GM19463 (cell line): ENCODE measurements at regions not wholly inside any gene's neighbourhood (a gene's known extent, or its start where the extent isn't known, plus 50 kb on each side); places are given as distances from the start of the nearest gene placed in this dataset.
"Not testable (repeated sequence)": the region's sequence is repeated elsewhere in the genome, so short reads cannot be mapped to it uniquely, and the experiment has no call there.

Experiments used
- ATAC-seq: cut with Tn5 transposase; IDR thresholded peaks from one replicate; pipeline ENCODE4 v1.9.1; 2021; ENCODE audit warnings: mild to moderate bottlenecking, moderate library complexity; ENCODE audit not compliant: unreplicated experiment

DNA sequence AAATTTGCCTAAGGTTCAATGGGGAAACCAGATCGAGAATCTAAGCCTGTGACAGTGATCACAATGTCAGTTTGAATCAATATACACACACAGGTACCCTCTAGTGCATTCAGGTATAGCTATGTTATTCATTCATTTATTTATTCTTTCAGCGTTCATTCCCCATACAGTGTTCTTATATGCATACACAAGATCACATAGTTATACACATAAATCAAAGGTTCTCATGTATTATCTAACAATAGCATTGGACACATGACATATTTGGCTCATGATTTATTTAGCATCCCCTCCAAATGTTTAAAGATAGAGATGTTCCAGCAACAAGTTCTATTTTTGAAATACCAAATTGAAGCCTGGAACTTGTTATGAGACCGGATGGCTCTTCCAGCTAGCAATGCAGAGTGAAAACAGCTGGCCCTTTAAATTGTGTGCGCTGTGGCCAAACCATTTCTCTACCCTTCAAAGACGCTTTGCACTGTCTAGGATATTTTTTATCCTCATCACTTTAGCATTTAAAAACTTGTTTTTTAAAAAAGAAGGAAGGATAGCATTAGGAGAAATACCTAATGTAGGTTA is 131.0 kb downstream of the ATXN3L start:
- ATAC-seq, result no peak

DNA sequence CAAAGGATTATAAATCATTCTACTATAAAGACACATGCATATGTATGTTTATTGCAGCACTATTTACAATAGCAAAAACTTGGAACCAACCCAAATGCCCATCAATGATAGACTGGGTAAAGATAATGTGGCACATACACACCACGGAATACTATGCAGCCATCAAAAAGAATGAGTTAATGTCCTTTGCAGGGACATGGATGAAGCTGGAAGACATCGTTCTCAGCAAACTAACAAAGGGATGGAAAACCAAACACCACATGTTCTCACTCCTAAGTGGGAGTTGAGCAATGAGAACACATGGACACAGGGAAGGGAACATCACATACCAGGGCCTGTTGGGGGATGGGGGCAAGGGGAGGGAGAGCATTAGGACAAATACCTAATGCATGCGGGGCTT is 133.2 kb downstream of the ATXN3L start:
- ATAC-seq, result not testable (repeated sequence)

DNA sequence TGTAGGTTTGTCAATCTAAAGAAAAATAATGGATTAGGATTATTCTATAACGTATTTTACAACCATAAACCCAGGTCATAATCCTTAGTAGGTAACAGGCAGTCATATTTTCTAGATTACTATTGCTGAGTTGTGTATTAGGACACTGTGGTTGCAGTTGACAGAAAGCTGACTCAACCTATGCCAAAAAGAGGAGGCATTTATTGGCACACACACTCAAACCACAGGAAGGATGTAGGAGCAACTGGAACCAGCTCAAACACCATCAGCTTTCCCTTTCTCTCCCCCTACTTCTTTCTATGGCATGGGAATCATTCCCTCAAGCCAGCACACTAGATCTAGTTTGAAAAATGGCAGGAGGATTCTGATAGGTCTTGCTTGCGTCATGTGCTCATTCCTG is 136.4 kb upstream of the FAM9C start:
- no peak for ATAC-seq

DNA sequence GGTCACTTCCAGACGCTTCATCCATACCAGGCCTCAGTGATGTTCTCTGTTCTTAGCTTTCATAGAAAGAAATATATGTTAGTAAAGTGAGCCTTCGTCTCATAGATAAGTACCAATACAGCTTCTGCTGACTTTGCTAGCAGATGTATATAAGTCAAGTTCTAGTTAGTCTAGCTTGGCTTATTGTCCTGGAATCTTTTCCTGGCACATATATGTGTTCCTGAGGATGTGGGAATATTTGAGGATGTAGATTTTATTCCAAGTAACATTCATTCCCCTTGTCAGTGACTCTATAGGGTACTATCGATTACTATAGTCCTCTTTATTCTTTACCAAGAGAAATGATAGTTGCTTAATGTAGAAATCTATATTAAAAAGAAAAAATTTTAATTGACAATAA is 135.2 kb upstream of the FAM9C start:
- no peak for ATAC-seq

DNA sequence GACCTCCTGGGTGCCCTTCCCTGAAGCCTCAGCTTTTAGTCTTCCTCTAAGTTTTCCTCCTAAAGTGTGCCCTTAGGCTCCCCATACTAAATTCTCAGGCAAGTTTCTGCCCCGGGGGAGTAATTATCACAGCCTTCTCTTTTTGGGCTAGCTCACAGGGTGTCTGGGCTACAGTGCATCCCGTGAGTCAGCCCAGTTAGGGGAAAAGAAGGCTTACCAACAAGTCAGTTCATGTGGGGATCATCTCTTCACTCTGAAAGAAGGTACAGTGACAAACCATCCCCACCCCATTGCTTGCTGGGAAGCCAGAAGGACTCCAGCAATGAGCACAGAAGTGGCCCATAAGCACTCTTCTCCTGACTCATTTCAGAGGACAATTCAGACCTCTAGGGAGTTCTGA is 134.7 kb upstream of the FAM9C start:
- no peak for ATAC-seq

DNA sequence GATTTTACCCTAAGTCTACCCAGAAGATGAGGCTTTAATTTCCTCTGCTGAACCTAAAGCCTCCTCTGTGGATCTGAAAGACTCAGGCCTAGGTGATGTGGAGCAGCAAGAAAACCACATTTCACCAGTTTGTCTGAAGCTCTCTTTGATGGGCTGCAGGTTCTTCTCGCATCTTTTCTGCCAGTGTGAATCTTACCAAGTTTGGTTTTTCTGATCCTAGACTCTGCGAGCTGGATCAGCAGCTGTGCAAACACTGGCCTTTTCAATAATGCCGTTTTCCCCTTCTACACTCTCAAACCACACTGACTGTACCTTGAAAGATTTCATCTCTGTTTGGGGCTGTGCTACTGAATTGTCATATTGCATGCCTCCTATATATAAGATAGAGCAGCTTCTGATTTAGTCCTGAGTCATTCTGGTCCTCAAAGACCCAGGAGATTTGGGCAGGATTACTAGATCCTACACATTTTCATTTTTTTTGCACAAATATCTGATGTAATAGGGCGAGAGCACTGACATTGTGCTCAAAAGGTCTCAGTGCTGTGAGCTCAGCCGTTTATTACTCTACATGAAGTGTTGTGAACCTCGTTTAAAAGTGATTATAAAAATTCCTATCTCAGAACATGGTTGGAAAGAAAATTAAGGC is 133.6 kb upstream of the FAM9C start:
- no peak for ATAC-seq

DNA sequence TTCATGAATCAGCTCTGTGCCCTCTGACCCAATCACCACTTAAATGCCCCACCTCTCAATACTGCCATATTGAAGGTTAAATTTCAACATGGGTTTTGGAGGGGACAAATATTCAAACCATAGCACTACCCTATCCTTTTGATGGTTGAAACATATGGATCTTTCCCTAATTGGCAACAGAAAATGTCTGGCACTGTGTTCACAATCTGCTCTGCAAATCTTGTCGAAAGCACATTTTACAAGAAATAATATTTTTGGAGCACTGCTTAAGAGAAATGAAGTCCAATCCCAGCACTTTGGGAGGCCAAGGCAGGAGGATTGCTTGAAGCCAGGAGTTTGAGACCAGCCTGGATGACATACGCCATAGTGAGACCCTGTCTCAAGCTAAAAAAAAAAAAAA is 130.6 kb upstream of the FAM9C start:
- ATAC-seq, result no peak

DNA sequence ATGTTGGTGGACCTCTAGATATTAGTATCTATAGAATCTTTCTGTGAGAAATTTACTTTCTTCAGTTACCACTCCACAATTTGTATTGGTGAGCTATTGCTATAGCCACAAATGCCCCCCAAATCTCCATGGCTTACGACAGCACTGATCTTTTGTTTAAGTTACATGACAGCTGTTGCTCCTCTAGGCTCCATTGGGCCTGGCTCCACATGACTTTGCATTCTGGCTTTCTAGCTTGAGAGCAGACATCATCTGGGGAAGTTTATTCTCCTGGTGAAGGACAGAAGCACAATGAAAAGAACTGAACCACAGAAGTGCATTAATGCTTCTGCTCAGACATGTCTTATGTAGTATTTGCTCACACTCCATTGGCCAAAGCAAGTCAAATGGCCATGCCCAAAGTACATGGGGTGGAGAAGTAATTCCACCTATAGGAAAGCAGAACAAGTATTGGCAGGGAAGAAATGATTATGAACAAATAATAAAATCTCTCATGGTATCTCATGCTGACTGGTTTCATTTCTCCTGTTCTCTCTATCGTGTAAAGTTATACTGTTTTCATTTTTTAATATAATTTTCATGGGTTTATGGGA is 126.6 kb upstream of the FAM9C start:
- no peak for ATAC-seq

DNA sequence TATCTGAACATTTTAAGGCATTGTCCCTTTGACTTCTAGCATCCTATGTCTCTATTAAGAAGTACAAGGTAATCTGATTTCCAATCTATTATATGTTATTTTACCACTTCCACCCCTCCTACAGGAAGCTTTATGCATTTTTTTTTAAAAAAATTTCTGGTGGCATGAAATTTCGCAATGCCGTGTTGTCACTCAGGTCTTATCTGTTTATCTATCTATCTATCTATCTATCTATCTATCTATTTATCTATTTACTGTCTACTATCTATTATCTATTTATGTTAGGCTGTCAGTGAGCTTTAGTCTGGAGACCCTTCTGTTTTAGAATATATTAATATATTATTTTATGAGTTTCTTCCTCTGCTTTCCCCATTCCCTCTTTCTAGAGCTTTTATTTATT is 125.3 kb upstream of the FAM9C start:
- no peak for ATAC-seq

DNA sequence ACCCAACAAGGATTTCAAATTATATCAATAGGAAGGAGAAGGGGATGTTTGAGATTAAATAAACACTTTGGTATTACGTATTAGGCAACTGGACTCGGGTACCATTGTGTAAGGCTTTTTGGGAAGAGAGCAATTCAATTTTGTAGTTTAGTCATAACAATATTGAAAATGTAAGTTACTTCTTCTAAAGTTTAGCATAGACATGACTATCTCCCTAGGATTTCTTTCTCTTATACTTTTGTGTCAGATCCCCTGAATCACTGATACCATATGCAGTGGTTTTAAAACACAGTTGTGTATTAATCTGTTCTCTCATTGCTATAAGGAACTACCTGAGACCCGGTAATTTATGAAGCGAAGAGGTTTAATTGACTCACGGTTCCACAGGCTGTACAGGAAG is 123.8 kb upstream of the FAM9C start:
- ATAC-seq, result no peak

DNA sequence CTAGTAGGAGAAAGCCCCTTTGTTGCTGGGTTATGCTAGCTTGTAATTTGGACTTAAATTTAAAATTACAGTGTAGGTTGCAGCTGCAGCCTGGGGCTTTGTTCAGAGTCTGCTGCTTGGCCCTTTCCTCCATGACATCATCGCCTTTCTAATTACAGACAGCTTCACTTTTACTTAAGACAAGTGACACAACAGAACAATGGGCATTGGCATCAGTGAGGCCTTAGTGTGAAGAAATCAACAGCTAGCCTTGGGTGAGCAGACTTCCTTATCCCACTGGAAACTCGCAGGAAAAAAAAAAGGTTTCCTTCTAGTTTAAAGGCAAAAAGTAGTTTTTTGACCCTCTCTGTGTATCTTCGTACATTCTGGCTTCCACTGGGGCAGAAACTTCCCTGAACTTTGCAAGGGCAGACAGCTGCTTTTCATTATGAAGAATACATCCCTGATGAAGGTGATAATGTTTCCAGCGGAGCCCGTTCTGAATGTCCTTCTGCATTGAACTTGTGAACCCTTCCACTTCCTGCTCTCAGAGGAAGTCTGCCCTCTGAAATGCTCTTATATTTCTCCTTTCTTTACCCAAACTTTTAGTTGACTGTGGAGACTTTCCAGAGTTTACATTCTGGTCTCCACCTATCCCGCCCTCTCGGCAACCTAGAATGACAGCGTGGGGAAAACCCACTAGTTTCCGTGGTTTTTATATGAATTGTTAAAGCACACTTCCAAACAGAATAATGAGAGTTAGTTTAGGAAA is 123.2 kb upstream of the FAM9C start:
- no peak for ATAC-seq

DNA sequence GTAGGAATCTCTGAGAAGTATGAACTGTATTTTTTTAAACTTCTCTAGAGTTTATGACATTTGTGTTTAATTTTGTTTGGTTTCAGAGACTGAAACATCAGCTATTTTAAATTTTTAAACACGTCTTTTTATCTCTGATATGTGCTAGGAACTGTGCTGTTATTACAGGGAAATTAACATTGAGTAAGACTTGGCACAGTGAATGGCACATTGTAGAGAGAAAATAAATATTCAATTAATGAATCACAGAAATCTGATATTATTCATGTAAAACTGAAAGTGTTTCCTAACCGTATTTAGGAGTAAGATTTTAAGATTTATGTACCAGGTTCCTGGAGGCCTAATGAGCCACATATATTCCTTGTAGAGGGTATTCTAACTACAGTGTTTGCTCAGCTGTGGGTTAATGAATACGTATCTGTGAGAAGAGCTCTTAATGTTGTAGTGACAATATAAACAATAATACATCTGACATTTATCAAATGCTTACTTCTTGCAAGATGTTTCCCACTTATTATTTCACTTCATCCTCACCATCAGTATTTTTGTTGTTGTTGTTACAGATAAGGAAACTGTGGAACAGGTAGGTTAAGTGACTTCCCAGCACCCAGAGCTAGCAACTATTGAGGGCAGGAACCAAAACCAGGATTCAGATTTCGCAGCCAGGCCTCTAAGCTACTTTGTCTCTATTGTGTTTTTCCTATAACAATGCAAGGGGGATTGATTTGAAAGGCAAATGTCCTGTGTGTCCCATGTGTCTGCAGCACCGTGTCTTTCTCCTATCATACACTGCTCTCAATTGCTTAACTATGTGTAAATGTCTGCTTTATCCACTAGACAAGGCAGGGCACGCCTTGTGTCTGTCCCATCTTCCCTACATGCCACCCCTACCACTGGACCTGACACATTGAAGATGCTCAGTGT is 121.1 kb upstream of the FAM9C start:
- no peak for ATAC-seq

DNA sequence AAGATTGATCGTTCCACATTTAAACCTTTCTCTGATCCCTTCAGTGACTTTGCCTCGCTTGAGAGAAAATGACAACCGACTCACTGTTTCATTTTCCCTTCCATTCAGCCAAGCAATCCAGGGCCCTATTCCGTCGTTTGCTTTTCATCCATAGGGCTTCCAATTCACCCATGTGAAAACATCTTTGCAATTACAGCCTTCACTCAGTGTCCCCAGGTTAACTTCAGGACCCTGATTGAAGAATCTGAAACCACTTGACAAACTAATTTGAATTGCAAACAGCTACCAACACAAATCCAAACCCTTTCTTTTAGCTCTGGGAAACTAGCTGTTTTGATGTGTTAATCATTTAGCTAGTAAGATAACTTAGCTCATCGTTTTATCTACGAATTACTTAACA is 120.2 kb upstream of the FAM9C start:
- no peak for ATAC-seq

DNA sequence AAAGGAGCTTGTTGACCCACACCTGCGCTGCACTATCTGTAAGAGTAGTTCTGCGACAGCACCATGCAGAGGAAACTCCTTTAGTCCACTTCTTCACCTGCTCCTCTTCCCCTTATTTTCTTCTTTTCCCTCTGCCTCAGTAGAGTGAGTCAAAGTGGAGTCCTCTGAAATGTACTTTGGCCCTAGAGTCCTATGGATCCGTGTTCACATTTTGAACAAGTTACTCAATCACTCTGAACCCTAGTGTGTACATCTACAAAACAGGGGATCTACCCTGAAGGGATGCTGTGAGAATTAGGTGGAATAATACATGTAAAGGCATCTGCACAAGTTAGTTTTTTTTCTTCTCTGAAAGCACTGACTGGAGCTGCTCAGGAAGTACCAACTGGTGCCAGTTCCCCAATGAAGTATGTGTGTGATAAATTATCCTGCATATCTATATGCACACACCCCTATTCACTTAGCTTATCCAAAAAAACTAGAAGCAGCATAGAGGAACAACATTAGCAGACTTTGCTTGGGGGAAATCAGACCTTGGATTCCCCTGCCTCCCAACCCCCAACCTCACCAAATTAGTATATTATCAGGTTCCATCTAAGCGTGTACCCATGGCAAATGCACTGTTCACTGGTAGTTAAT is 118.5 kb upstream of the FAM9C start:
- no peak for ATAC-seq

DNA sequence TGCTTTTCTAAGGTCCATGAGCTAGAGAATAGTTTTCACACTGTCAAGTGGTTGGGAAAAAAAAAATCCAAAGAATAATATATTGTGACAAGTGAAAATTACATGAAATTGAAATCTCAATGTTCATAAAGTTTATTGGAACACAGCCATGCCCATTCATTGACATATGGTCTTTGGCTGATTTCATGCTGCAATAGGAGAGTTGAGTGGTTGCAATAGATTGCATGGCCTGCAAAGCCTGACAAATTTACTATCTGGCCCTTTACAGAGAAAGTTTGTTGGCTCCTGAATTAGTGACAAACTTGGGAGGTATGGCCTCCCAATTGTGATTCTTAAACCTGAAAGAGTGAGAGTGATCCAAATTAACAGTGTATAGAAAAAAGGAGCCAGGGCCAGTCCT is 115.5 kb upstream of the FAM9C start:
- no peak for ATAC-seq

DNA sequence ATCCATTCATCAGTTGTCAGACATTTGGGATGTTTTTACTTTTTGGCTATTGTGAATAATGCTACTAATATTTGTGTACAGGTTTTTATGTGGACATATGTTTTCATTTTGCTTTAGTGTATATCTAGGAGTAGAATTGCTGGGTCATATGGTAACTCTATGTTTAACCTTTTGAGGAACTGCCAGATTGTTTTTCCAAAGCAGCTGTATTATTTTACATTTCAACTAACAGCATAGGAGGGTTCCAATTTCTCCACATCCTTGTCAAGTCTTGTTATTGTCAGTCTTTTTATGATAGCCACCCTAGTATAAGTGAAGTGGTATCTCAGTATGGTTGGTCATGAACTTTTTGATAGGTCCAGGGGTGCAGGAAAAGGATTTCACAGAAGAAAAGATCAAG is 114.5 kb upstream of the FAM9C start:
- ATAC-seq, result no peak

DNA sequence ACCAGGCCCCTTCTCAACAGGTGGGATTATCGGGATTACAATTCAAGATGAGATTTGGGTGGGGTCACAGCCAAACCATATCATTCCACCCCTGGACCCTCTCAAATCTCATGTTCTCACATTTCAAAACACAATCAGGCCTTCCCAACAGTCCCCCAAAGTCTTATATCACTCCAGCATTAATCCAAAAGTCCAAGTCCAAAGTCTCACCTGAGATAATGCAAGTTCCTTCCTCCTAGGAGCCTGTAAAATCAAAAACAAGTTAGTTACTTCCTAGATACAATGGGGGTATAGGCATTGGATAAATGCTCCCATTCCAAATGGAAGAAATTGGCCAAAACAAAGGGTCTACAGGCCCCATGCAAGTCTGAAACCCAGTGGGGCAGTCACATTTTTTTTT is 111.1 kb upstream of the FAM9C start:
- ATAC-seq, result not testable (repeated sequence)

DNA sequence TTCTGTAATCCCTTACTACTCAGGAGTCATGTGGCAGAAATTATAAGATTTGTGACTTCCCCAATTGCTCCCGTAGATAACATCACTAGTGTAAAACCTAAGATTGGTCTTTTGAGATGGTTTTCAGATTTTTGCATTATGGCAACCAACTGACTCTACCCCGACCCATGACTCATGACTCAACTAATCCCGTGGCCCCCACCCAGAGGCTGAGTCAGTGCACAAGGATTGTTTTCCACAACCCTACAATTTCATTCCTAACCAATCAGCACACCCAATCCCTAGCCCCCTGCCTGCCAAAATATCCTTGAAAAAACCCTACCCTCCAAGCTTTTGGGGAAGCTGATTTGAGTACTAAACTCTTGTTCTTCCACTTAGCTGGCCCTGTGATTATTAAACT is 109.4 kb upstream of the FAM9C start:
- no peak for ATAC-seq

DNA sequence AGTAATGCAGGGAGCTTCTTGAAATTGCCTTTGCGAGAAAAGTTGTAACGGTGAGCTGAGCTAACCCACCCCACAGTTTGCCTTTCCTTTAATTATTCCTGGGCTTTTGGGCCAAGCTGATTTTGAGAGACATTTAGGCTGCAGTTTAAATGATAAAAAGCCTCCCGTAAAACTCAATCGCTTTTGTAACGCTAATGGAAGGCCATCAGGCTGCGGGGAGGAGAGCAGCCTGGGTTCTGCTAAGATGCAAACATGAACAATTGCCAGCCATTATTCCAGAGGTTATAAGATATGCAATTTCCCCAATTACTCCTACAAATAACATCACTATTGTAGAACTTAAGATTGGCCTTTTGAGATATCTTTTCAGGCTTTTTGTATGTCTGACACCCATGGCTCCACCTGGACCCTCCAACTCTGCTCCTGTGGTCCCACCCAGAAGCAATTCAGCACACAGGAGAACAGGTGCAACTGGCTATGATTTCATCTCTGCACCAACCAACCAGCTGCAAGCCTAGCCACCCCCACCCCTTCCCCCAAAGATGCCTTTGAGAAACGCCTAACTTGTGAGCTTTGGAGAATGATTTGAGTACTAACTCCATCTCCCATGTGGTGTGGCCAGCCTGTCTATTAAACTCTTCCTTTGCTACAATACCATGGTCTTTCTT is 108.2 kb upstream of the FAM9C start:
- no peak for ATAC-seq
